BLaER1 (cell line): ENCODE measurements at regions not wholly inside any gene's neighbourhood (a gene's known extent, or its start where the extent isn't known, plus 50 kb on each side); places are given as distances from the start of the nearest gene placed in this dataset.

Experiments
- H3K27ac ChIP-seq: shearing (Covaris generic); formaldehyde crosslinking; 2 replicates; pipeline ENCODE4 v1.8.1; 2022
- H3K27me3 ChIP-seq: shearing (Covaris generic); formaldehyde crosslinking; 2 replicates; pipeline ENCODE4 v1.8.1; 2022
- H3K36me3 ChIP-seq: shearing (Covaris generic); formaldehyde crosslinking; 2 replicates; pipeline ENCODE4 v1.8.1; 2022
- H3K4me1 ChIP-seq: shearing (Covaris generic); formaldehyde crosslinking; 2 replicates; pipeline ENCODE4 v1.8.1; 2022
- H3K4me2 ChIP-seq: shearing (Covaris generic); formaldehyde crosslinking; 2 replicates; pipeline ENCODE4 v1.8.1; 2022
- H3K4me3 ChIP-seq: shearing (Covaris generic); formaldehyde crosslinking; 2 replicates; pipeline ENCODE4 v1.8.1; 2022
- H3K9ac ChIP-seq: shearing (Covaris generic); formaldehyde crosslinking; 2 replicates; pipeline ENCODE4 v1.8.1; 2022
- H3K9me3 ChIP-seq: shearing (Covaris generic); formaldehyde crosslinking; 2 replicates; pipeline ENCODE4 v1.8.1; 2022
- H4K20me1 ChIP-seq: shearing (Covaris generic); formaldehyde crosslinking; 2 replicates; pipeline ENCODE4 v1.8.1; 2022
- Cebpa-rat ChIP-seq: shearing (Covaris generic); IDR thresholded peaks from 2 replicates; pipeline ENCODE4 v1.8.1; 2022

- H3K27me3 ChIP-seq = no peaks in the 10 kb centered on the region
- no peaks in the 10 kb centered on the region for H4K20me1 ChIP-seq
- no peak overlapping the region for H3K27ac ChIP-seq
- TF ChIP-seq Cebpa-rat = no peak
- no peaks in the 10 kb centered on the region for H3K9me3 ChIP-seq
- H3K4me2 ChIP-seq = no peak overlapping the region
- H3K4me3 ChIP-seq = no peak overlapping the region
- H3K4me1 ChIP-seq = peaks cover 32% of the 10 kb centered on the region
- no peak overlapping the region for H3K9ac ChIP-seq
- H3K36me3 ChIP-seq = no peaks in the 10 kb centered on the region
These were observed 130.5 kb upstream of the TNS3 start for GRCh38 chr7:47712416-47712815.

DNA sequence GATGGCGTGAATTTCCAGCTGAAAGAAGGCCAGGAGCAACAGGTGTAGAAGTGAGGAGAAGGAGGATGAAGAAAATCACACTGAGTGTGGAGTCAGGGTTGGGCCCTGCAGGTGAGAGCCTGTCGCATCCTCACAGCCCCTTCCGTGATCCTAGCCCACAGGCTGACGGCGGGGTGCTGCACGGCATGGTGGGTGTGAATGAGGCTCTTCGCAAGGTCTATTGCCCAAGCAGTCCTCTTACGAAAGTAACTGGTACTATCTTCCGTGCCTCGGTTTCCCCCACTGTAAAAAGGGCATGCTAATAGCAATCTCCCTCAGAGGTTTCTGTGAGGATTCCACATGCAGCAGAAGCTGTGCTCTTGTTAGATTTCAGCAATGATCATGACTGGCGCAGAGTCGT is 129.9 kb upstream of the TNS3 start:
- Histone ChIP-seq H3K4me1 (peaks cover 32% of the 10 kb centered on the region), H3K27ac (no peak overlapping the region), H3K9ac (no peak overlapping the region), H3K9me3 (no peaks in the 10 kb centered on the region), H3K4me2 (no peak overlapping the region), H3K27me3 (no peaks in the 10 kb centered on the region), H3K4me3 (no peak overlapping the region), H4K20me1 (no peaks in the 10 kb centered on the region), H3K36me3 (no peaks in the 10 kb centered on the region)
- TF ChIP-seq Cebpa-rat = no peak

DNA sequence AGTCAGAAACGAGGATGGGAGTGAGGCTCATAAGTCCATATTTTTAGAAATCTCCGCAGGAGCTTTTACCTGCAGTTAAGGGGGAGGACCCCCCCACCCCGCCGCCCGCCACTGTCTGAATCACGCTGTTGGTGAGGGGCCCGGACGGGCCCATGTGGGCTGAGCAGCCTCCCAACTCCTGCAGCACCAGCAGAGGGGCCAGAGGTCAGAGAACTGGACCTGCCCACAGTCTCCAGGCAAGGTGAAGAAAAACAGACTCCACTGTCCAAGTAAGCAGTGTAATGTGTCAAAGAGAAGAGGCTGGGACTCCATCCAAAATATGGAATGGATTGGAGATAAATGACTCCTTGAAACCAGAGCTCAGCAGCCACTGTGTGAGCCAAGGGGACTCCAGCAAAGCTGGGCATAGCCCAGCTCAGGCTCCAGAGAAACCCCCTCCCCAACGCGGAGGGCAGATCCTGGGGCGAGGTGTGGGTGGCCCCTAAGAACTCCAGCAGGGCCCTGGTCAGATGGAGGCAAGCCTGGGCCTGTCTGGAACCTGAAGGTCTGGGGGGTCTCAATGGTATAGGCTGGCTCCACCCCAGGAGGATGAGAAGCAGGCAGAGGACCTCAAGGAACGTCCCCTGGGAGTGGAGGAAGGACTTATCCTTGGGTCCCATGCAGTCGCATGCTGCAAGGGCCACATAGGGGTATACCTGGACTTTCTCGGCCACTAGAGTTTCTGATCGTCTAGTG is 128.5 kb upstream of the TNS3 start:
- Histone ChIP-seq H4K20me1 (no peaks in the 10 kb centered on the region), H3K4me1 (peaks cover 29% of the 10 kb centered on the region), H3K27me3 (no peaks in the 10 kb centered on the region), H3K9me3 (no peaks in the 10 kb centered on the region), H3K4me2 (no peak overlapping the region), H3K27ac (no peak overlapping the region), H3K4me3 (no peak overlapping the region), H3K36me3 (no peaks in the 10 kb centered on the region), H3K9ac (no peak overlapping the region)
- TF ChIP-seq Cebpa-rat = no peak

GRCh38 chr7:47709451-47709850 is 127.5 kb upstream of the TNS3 start:
- H3K27ac ChIP-seq = no peak overlapping the region
- peaks cover 20% of the 10 kb centered on the region for H3K4me1 ChIP-seq
- H3K4me3 ChIP-seq = no peak overlapping the region
- H3K27me3 ChIP-seq = no peaks in the 10 kb centered on the region
- H4K20me1 ChIP-seq = no peaks in the 10 kb centered on the region
- H3K36me3 ChIP-seq = no peaks in the 10 kb centered on the region
- H3K4me2 ChIP-seq = peak overlapping the region; percentile 52
- no peaks in the 10 kb centered on the region for H3K9me3 ChIP-seq
- TF ChIP-seq Cebpa-rat = no peak
- no peak overlapping the region for H3K9ac ChIP-seq

GRCh38 chr7:47709051-47709450 is 127.1 kb upstream of the TNS3 start:
- TF ChIP-seq Cebpa-rat = no peak
- Histone ChIP-seq H4K20me1 (no peaks in the 10 kb centered on the region), H3K9me3 (no peaks in the 10 kb centered on the region), H3K4me3 (no peak overlapping the region), H3K27me3 (no peaks in the 10 kb centered on the region), H3K27ac (peak overlapping the region; percentile 30; the same call in 1 of the 2 replicates), H3K4me1 (peaks cover 16% of the 10 kb centered on the region), H3K9ac (no peak overlapping the region), H3K4me2 (peak overlapping the region; percentile 52), H3K36me3 (no peaks in the 10 kb centered on the region)

GRCh38 chr7:47707583-47707982 is 125.7 kb upstream of the TNS3 start:
- Histone ChIP-seq H3K9ac (no peak overlapping the region), H3K9me3 (no peaks in the 10 kb centered on the region), H3K4me1 (peaks cover 20% of the 10 kb centered on the region), H3K4me2 (no peak overlapping the region), H3K36me3 (no peaks in the 10 kb centered on the region), H4K20me1 (no peaks in the 10 kb centered on the region), H3K27me3 (no peaks in the 10 kb centered on the region), H3K27ac (no peak overlapping the region), H3K4me3 (no peak overlapping the region)
- TF ChIP-seq Cebpa-rat = no peak

DNA sequence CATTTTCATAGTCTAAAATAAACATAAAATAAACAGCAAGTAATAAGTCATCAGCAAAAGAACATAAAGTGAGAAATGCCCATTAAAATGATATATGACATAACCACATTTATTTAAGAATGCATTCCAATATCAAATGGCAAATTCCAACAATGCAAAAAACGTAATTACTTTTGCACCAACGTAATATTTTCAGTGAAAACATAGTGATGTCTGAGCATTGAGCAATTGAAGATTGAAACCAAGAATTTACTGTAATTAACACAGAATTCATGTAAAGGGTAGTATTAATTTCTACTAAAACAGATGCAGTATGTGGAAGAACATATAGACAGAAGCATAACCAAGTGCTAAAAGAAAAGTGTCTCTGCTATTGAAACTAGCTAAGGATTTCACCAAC is 123.0 kb upstream of the TNS3 start:
- no peaks in the 10 kb centered on the region for H3K9me3 ChIP-seq
- H3K36me3 ChIP-seq = no peaks in the 10 kb centered on the region
- H3K4me2 ChIP-seq = no peak overlapping the region
- no peak overlapping the region for H3K4me3 ChIP-seq
- no peak overlapping the region for H3K27ac ChIP-seq
- no peaks in the 10 kb centered on the region for H3K27me3 ChIP-seq
- TF ChIP-seq Cebpa-rat = no peak
- H3K4me1 ChIP-seq = peaks cover 23% of the 10 kb centered on the region
- no peak overlapping the region for H3K9ac ChIP-seq
- H4K20me1 ChIP-seq = no peaks in the 10 kb centered on the region

GRCh38 chr7:47702080-47702479 is 120.2 kb upstream of the TNS3 start:
- TF ChIP-seq Cebpa-rat = no peak
- no peak overlapping the region for H3K4me2 ChIP-seq
- H3K9me3 ChIP-seq = no peaks in the 10 kb centered on the region
- H3K27me3 ChIP-seq = no peaks in the 10 kb centered on the region
- no peak overlapping the region for H3K27ac ChIP-seq
- H3K36me3 ChIP-seq = no peaks in the 10 kb centered on the region
- no peaks in the 10 kb centered on the region for H4K20me1 ChIP-seq
- peaks cover 10% of the 10 kb centered on the region for H3K4me1 ChIP-seq
- no peak overlapping the region for H3K9ac ChIP-seq
- H3K4me3 ChIP-seq = no peak overlapping the region

GRCh38 chr7:47698386-47698785 is 116.5 kb upstream of the TNS3 start:
- Histone ChIP-seq H3K9ac (no peak overlapping the region), H3K36me3 (no peaks in the 10 kb centered on the region), H4K20me1 (no peaks in the 10 kb centered on the region), H3K27ac (no peak overlapping the region), H3K4me3 (no peak overlapping the region), H3K27me3 (no peaks in the 10 kb centered on the region), H3K4me2 (no peak overlapping the region), H3K4me1 (peaks cover 10% of the 10 kb centered on the region), H3K9me3 (no peaks in the 10 kb centered on the region)
- no peak for TF ChIP-seq Cebpa-rat

- Histone ChIP-seq H3K4me1 (peaks cover 3% of the 10 kb centered on the region; the same call in 1 of the 2 replicates), H3K4me2 (no peak overlapping the region), H4K20me1 (no peaks in the 10 kb centered on the region), H3K9me3 (no peaks in the 10 kb centered on the region), H3K27me3 (no peaks in the 10 kb centered on the region), H3K27ac (no peak overlapping the region), H3K9ac (no peak overlapping the region), H3K4me3 (no peak overlapping the region), H3K36me3 (no peaks in the 10 kb centered on the region)
- no peak for TF ChIP-seq Cebpa-rat
These were observed 115.6 kb upstream of the TNS3 start for GRCh38 chr7:47697543-47697942.
